Panc1 (cell line): ENCODE measurements at regions not wholly inside any gene's neighbourhood (a gene's known extent, or its start where the extent isn't known, plus 50 kb on each side); places are given as distances from the start of the nearest gene placed in this dataset.

Experiments
- ATAC-seq: fragments of 200-7000 bp; cut with Tn5 transposase; 2 replicates; pipeline ENCODE4 v1.9.1; 2020; ENCODE audit warnings: mild to moderate bottlenecking, moderate library complexity
- BruUV-seq: library from RNA; stranded (reverse); fragments of 400-500 nt; replicated peaks from 2 replicates; lab custom pipeline; 2021; lab: Mats Ljungman, UMichigan
- CTCF ChIA-PET: fragments of 300-600 bp; sonication (Branson Sonifier 250); formaldehyde crosslinking; loops from one replicate; lab custom pipeline; 2022; ENCODE audit warnings: antibody characterized with exemption; lab: Charles Lee
- POLR2A ChIA-PET: fragments of 300-600 bp; sonication (Branson Sonifier 250); formaldehyde crosslinking; loops from one replicate; lab custom pipeline; 2022; ENCODE audit warnings: antibody characterized with exemption; lab: Charles Lee
- DNase-seq: peaks from one replicate; pipeline ENCODE4 v3.0.0-alpha.2; 2010; ENCODE audit warnings: low read depth, low spot score
- H3K27ac ChIP-seq: 2 replicates; pipeline ENCODE4 v1.5.1; 2011; ENCODE audit warnings: mild to moderate bottlenecking, low read length, inconsistent platforms
- H3K27me3 ChIP-seq: fragments of 200-500 bp; sonication (Bioruptor generic); 2 replicates; pipeline ENCODE4 v1.6.0; 2014; ENCODE audit warnings: low read length, inconsistent platforms; ENCODE audit not compliant: control insufficient read depth, insufficient read depth
- H3K36me3 ChIP-seq: fragments of 200-500 bp; sonication (Bioruptor generic); 2 replicates; pipeline ENCODE4 v1.5.1; 2014; ENCODE audit warnings: inconsistent platforms, mild to moderate bottlenecking, low read length, moderate library complexity; ENCODE audit not compliant: control insufficient read depth, insufficient read depth
- H3K4me1 ChIP-seq: 2 replicates; pipeline ENCODE4 v1.5.1; 2011; ENCODE audit warnings: inconsistent platforms, mild to moderate bottlenecking, low read length, moderate library complexity; ENCODE audit not compliant: control insufficient read depth, insufficient read depth
- H3K4me3 ChIP-seq, 2 experiments: 2 replicates each; pipeline ENCODE4 v1.5.1; 2011 to 2012; ENCODE audit warnings: low read depth in 2 of 2, low read length in 2 of 2, mild to moderate bottlenecking in 2 of 2, inconsistent platforms in 1 of 2, moderate library complexity in 1 of 2
- H3K9me3 ChIP-seq: fragments of 200-500 bp; sonication (Bioruptor generic); 2 replicates; pipeline ENCODE4 v1.5.1; 2014; ENCODE audit warnings: low read depth, mild to moderate bottlenecking, inconsistent platforms, low read length, moderate library complexity; ENCODE audit not compliant: control insufficient read depth, insufficient read depth
- CTCF ChIP-seq: fragments of 450-650 bp; IDR thresholded peaks from 2 replicates; pipeline ENCODE4 v1.5.1; 2017; ENCODE audit warnings: mild to moderate bottlenecking
- POLR2AphosphoS5 ChIP-seq: IDR thresholded peaks from 2 replicates; pipeline ENCODE4 v1.6.1; 2012; ENCODE audit warnings: mild to moderate bottlenecking, low read depth, low read length, moderate library complexity
- SIN3A ChIP-seq: IDR thresholded peaks from 2 replicates; pipeline ENCODE4 v1.6.1; 2012; ENCODE audit warnings: low read depth, mild to moderate bottlenecking, low read length, moderate library complexity, borderline replicate concordance; ENCODE audit not compliant: insufficient read depth
- TCF7L2 ChIP-seq: IDR thresholded peaks from 2 replicates; pipeline ENCODE4 v1.6.1; 2011; ENCODE audit warnings: mild to moderate bottlenecking, low read depth, low read length, inconsistent platforms
- in situ Hi-C: cut with HindIII; loops from 2 replicates; pipeline ENCODE4 v1.10.0; 2016; ENCODE audit warnings: low sequenced_read_pairs, low pct_unique_long_range_greater_than_20kb
- intact Hi-C: fragments of 100-400 bp; cut with micrococcal nuclease; formaldehyde crosslinking; loops from one replicate; pipeline ENCODE4 v1.10.0; 2022; ENCODE audit not compliant: unreplicated experiment
- TF ChIP-seq, protein P1 (sequence below), 2 experiments: IDR thresholded peaks; 2 replicates each; pipeline ENCODE4 v1.6.1; 2011 to 2012; ENCODE audit warnings: low read depth in 2 of 2, control low read depth in 1 of 2, low read length in 1 of 2, mild to moderate bottlenecking in 1 of 2, moderate library complexity in 1 of 2; ENCODE audit not compliant: insufficient read depth in 1 of 2

- no peaks in the 10 kb centered on the region for H3K36me3 ChIP-seq
- intact Hi-C loops: no loop called here
- no peak for DNase-seq
- POLR2A ChIA-PET: no interaction called here
- ATAC-seq: no peak
- no peak overlapping the region for H3K27ac ChIP-seq
- H3K4me3 ChIP-seq: no peak overlapping the region
- no peaks in the 10 kb centered on the region for H3K4me1 ChIP-seq
- no peaks in the 10 kb centered on the region for H3K9me3 ChIP-seq
- CTCF ChIA-PET: no interaction called here
- no TSS peak for BruUV-seq
- H3K27me3 ChIP-seq: no peaks in the 10 kb centered on the region
- TF ChIP-seq, protein P1, sequence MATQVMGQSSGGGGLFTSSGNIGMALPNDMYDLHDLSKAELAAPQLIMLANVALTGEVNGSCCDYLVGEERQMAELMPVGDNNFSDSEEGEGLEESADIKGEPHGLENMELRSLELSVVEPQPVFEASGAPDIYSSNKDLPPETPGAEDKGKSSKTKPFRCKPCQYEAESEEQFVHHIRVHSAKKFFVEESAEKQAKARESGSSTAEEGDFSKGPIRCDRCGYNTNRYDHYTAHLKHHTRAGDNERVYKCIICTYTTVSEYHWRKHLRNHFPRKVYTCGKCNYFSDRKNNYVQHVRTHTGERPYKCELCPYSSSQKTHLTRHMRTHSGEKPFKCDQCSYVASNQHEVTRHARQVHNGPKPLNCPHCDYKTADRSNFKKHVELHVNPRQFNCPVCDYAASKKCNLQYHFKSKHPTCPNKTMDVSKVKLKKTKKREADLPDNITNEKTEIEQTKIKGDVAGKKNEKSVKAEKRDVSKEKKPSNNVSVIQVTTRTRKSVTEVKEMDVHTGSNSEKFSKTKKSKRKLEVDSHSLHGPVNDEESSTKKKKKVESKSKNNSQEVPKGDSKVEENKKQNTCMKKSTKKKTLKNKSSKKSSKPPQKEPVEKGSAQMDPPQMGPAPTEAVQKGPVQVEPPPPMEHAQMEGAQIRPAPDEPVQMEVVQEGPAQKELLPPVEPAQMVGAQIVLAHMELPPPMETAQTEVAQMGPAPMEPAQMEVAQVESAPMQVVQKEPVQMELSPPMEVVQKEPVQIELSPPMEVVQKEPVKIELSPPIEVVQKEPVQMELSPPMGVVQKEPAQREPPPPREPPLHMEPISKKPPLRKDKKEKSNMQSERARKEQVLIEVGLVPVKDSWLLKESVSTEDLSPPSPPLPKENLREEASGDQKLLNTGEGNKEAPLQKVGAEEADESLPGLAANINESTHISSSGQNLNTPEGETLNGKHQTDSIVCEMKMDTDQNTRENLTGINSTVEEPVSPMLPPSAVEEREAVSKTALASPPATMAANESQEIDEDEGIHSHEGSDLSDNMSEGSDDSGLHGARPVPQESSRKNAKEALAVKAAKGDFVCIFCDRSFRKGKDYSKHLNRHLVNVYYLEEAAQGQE (IDR thresholded peaks at IDR 0.05; ENCODE audit: insufficient read depth in 1 of 2, low read depth in 2 of 2, low read length in 1 of 2): no peak
- TF ChIP-seq CTCF (no peak), TCF7L2 (no peak), SIN3A (no peak), POLR2AphosphoS5 (no peak)
- in situ Hi-C loops: no loop called here
Measured at GRCh38 chr3:73954506-73954905, 329.8 kb upstream of the PDZRN3 start.

DNA sequence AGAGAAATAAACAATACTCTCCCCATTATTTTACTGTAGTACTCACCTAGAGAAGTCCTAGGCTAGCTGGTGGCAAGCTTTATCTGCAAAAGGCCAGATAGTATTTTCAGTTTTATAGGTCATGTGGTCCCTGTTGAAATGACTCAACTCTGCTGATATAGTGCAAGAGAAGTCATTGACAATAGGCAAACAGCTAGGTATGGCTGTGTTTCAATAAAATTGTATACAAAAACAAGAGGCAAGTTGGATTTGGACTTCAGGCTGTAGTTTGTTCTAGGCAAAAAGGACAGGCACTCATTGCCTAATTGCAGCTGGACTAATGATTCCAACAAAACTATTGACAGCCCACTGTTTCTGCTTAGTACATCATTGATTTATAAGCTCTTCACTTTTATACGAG lies 328.0 kb upstream of the PDZRN3 start:
- POLR2A ChIA-PET: no interaction called here
- DNase-seq (no peak), ATAC-seq (no peak)
- Histone ChIP-seq H3K36me3 (no peaks in the 10 kb centered on the region), H3K27me3 (no peaks in the 10 kb centered on the region), H3K4me1 (no peaks in the 10 kb centered on the region), H3K9me3 (no peaks in the 10 kb centered on the region), H3K4me3 (no peak overlapping the region), H3K27ac (no peak overlapping the region)
- in situ Hi-C loops (no loop called here), intact Hi-C loops (no loop called here)
- BruUV-seq: no TSS peak
- CTCF ChIA-PET: no interaction called here
- no peak for TF ChIP-seq TCF7L2
- no peak for TF ChIP-seq SIN3A
- TF ChIP-seq, protein P1 (IDR thresholded peaks at IDR 0.05; ENCODE audit: insufficient read depth in 1 of 2, low read depth in 2 of 2, low read length in 1 of 2): no peak
- no peak for TF ChIP-seq POLR2AphosphoS5
- TF ChIP-seq CTCF: no peak
